PC-9 (cell line): ENCODE measurements at regions not wholly inside any gene's neighbourhood (a gene's known extent, or its start where the extent isn't known, plus 50 kb on each side); places are given as distances from the start of the nearest gene placed in this dataset.
A peak's percentile ranks its signal among the peaks of the same experiment; 100 is the strongest.
"Not testable (repeated sequence)": the region's sequence is repeated elsewhere in the genome, so short reads cannot be mapped to it uniquely, and the experiment has no call there.

Experiments
- BruUV-seq: library from RNA; stranded (reverse); fragments of 400-500 nt; replicated peaks from 2 replicates; lab custom pipeline; 2021; lab: Mats Ljungman, UMichigan
- CTCF ChIA-PET: fragments of 300-600 bp; sonication (Branson Sonifier 250); formaldehyde crosslinking; loops from one replicate; lab custom pipeline; 2022; ENCODE audit warnings: antibody characterized with exemption; lab: Charles Lee
- POLR2A ChIA-PET: fragments of 300-600 bp; sonication (Branson Sonifier 250); formaldehyde crosslinking; loops from one replicate; lab custom pipeline; 2022; ENCODE audit warnings: antibody characterized with exemption; ENCODE audit not compliant: unreplicated experiment; lab: Charles Lee
- DNase-seq, 2 experiments: peaks; one replicate each; pipeline versions ENCODE4 v3.0.0 to v3.0.0-alpha.2; 2015 to 2022; ENCODE audit warnings: mixed read lengths in 1 of 2
- H2AFZ ChIP-seq: fragments of 200-600 bp; sonication (generic); 2 replicates; pipeline ENCODE4 v1.8.1; 2017; ENCODE audit warnings: antibody characterized with exemption
- H3F3A ChIP-seq: fragments of 200-600 bp; sonication (generic); 2 replicates; pipeline ENCODE4 v1.8.1; 2017; ENCODE audit warnings: antibody characterized with exemption, mild to moderate bottlenecking, low read depth; ENCODE audit not compliant: insufficient read depth
- H3K27ac ChIP-seq: fragments of 200-600 bp; sonication (generic); 2 replicates; pipeline ENCODE4 v1.6.1; 2016; ENCODE audit warnings: mixed run types
- H3K27me3 ChIP-seq: fragments of 200-600 bp; sonication (generic); 2 replicates; pipeline ENCODE4 v1.6.1; 2016; ENCODE audit warnings: low read depth, mixed run types; ENCODE audit not compliant: insufficient read depth
- H3K36me3 ChIP-seq: fragments of 200-600 bp; sonication (generic); 2 replicates; pipeline ENCODE4 v1.6.1; 2016; ENCODE audit warnings: low read depth, mixed run types
- H3K4me1 ChIP-seq: fragments of 200-600 bp; sonication (generic); replicated peaks from 2 replicates; pipeline ENCODE4 v1.6.1; 2016; ENCODE audit warnings: mixed run types; ENCODE audit not compliant: insufficient read depth
- H3K4me2 ChIP-seq: fragments of 200-600 bp; sonication (generic); 2 replicates; pipeline ENCODE4 v1.6.1; 2017; ENCODE audit warnings: mixed run types
- H3K4me3 ChIP-seq: fragments of 200-600 bp; sonication (generic); 2 replicates; pipeline ENCODE4 v1.6.1; 2016; ENCODE audit warnings: mixed run types
- H3K79me2 ChIP-seq: fragments of 200-600 bp; sonication (generic); 2 replicates; pipeline ENCODE4 v1.6.1; 2017; ENCODE audit warnings: low read depth, mixed run types
- H3K9me2 ChIP-seq: fragments of 200-600 bp; sonication (generic); 2 replicates; pipeline ENCODE4 v1.8.1; 2017; ENCODE audit warnings: mild to moderate bottlenecking; ENCODE audit not compliant: insufficient read depth
- H3K9me3 ChIP-seq: fragments of 200-600 bp; sonication (generic); 2 replicates; pipeline ENCODE4 v1.8.1; 2016; ENCODE audit warnings: low read depth; ENCODE audit not compliant: insufficient read depth
- H4K20me1 ChIP-seq: fragments of 200-600 bp; sonication (generic); 2 replicates; pipeline ENCODE4 v1.8.1; 2017; ENCODE audit not compliant: insufficient read depth
- CTCF ChIP-seq: fragments of 200-600 bp; sonication (generic); conservative IDR thresholded peaks from 2 replicates; pipeline ENCODE4 v1.6.1; 2017; ENCODE audit warnings: mixed run types, antibody characterized with exemption, mild to moderate bottlenecking, moderate library complexity
- EZH2 ChIP-seq: fragments of 200-600 bp; sonication (generic); IDR thresholded peaks from 2 replicates; pipeline ENCODE4 v1.8.0; 2017; ENCODE audit warnings: antibody characterized with exemption, low read depth
- intact Hi-C: fragments of 100-400 bp; cut with micrococcal nuclease; formaldehyde crosslinking; loops from one replicate; pipeline ENCODE4 v1.10.0; 2022; ENCODE audit not compliant: unreplicated experiment

- H3K27me3 ChIP-seq, H3K4me3 ChIP-seq, POLR2A ChIA-PET, intact Hi-C loops, H3K9me2 ChIP-seq, H4K20me1 ChIP-seq, BruUV-seq, H3K79me2 ChIP-seq, H3F3A ChIP-seq, H3K27ac ChIP-seq, CTCF ChIA-PET, H3K36me3 ChIP-seq, H3K4me1 ChIP-seq, H3K9me3 ChIP-seq, H2AFZ ChIP-seq: not testable (repeated sequence)
- peak overlapping the region; percentile 36 for H3K4me2 ChIP-seq
- peak in 1 of 2 experiments; percentile 69 for DNase-seq
Observed at GRCh38 chr7:103244865-103245264, 52.4 kb upstream of the PMPCB start.

GRCh38 chr7:103240806-103241205 is 56.4 kb upstream of the PMPCB start:
- TF ChIP-seq EZH2 (no peak), CTCF (no peak)
- no peak for DNase-seq
- Histone ChIP-seq H3K36me3 (no peaks in the 10 kb centered on the region), H3K9me3 (no peaks in the 10 kb centered on the region), H3K4me3 (no peak overlapping the region), H4K20me1 (no peaks in the 10 kb centered on the region), H3K27me3 (no peaks in the 10 kb centered on the region), H3F3A (no peaks in the 10 kb centered on the region), H3K4me1 (no peaks in the 10 kb centered on the region), H3K9me2 (no peaks in the 10 kb centered on the region), H3K4me2 (no peak overlapping the region), H2AFZ (no peak overlapping the region), H3K27ac (no peak overlapping the region), H3K79me2 (no peaks in the 10 kb centered on the region)
- ChIA-PET CTCF (no interaction called here), POLR2A (no interaction called here)
- BruUV-seq = no TSS peak
- intact Hi-C loops = no loop called here

- CTCF ChIA-PET, H3K36me3 ChIP-seq, H4K20me1 ChIP-seq, H2AFZ ChIP-seq, H3K27ac ChIP-seq, POLR2A ChIA-PET, H3K79me2 ChIP-seq, BruUV-seq, DNase-seq, H3K4me1 ChIP-seq, H3K9me3 ChIP-seq, H3K27me3 ChIP-seq, intact Hi-C loops, H3K9me2 ChIP-seq, H3K4me2 ChIP-seq, H3K4me3 ChIP-seq, H3F3A ChIP-seq: not testable (repeated sequence)
Observed at GRCh38 chr7:103235824-103236223, 61.4 kb upstream of the PMPCB start.

- H3F3A ChIP-seq, H2AFZ ChIP-seq, H3K4me2 ChIP-seq, CTCF ChIA-PET, H3K36me3 ChIP-seq, H3K9me2 ChIP-seq, H3K27ac ChIP-seq, H3K79me2 ChIP-seq, H3K4me3 ChIP-seq, DNase-seq, intact Hi-C loops, H4K20me1 ChIP-seq, BruUV-seq, H3K27me3 ChIP-seq, H3K4me1 ChIP-seq, POLR2A ChIA-PET, H3K9me3 ChIP-seq: not testable (repeated sequence)
Observed at GRCh38 chr7:103234877-103235276, 62.4 kb upstream of the PMPCB start.

- H3K27me3 ChIP-seq, H3K36me3 ChIP-seq, H3K9me2 ChIP-seq, H3K9me3 ChIP-seq, H4K20me1 ChIP-seq, intact Hi-C loops, H3F3A ChIP-seq, H3K4me1 ChIP-seq, POLR2A ChIA-PET, H2AFZ ChIP-seq, H3K79me2 ChIP-seq, H3K4me2 ChIP-seq, H3K27ac ChIP-seq, BruUV-seq, CTCF ChIA-PET, DNase-seq, H3K4me3 ChIP-seq: not testable (repeated sequence)
Observed at GRCh38 chr7:103227787-103228186, 69.4 kb upstream of the PMPCB start.

- H2AFZ ChIP-seq, H3K4me3 ChIP-seq, DNase-seq, H3K4me2 ChIP-seq, BruUV-seq, H3F3A ChIP-seq, H3K9me3 ChIP-seq, H3K4me1 ChIP-seq, H3K9me2 ChIP-seq, H4K20me1 ChIP-seq, POLR2A ChIA-PET, H3K36me3 ChIP-seq, intact Hi-C loops, H3K27me3 ChIP-seq, H3K79me2 ChIP-seq, H3K27ac ChIP-seq: not testable (repeated sequence)
- CTCF ChIA-PET = interaction anchor here (0.6 kb wide), 1 partner anchor 75 kb away, joined by 11 read pairs; no protein-coding TSS in a partner anchor
Observed at GRCh38 chr7:103225798-103226197, 71.4 kb upstream of the PMPCB start.

- H3K9me3 ChIP-seq, H3K9me2 ChIP-seq, H3K27ac ChIP-seq, intact Hi-C loops, H3K4me2 ChIP-seq, CTCF ChIA-PET, H3K79me2 ChIP-seq, H4K20me1 ChIP-seq, H3K36me3 ChIP-seq, H3K4me3 ChIP-seq, DNase-seq, H3K4me1 ChIP-seq, H3K27me3 ChIP-seq, BruUV-seq, H2AFZ ChIP-seq, POLR2A ChIA-PET, H3F3A ChIP-seq: not testable (repeated sequence)
Observed at GRCh38 chr7:103223065-103223464, 74.2 kb upstream of the NAPEPLD start.
